ENCODE measurements at regions not wholly inside any gene's neighbourhood (a gene's known extent, or its start where the extent isn't known, plus 50 kb on each side); places are given as distances from the start of the nearest gene placed in this dataset.
A peak's percentile ranks its signal among the peaks of the same experiment; 100 is the strongest.

DNA sequence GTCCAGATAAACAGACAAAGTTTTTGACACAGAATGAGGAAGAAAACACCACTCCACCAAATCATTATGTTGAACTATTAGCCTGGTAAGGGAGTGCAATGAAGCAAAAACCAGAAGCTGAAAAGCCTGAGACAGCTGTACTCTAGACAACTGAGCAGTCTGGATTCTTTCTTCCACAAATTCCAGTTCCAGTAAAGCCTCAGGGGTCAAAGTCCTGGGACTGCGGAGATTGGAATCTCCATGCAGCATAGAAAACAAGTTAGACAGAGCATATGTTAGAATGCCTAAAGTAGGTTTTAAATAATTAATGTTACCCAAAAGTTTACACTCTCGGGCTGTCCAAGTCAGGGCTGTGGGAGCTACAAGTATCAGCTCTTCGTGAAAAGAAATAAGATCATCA lies 263.2 kb downstream of the TECRL start:
- FAIRE-seq (no peak), DNase-seq (peak in 1 of 5 donors; percentile 29)
- Histone ChIP-seq H3K4me1 (ENCODE audit: control insufficient read depth in 2 of 3, insufficient read depth in 2 of 3, low read depth in 1 of 3, low read length in 3 of 3) (peaks cover 0 to 4% (median 2%) of the 10 kb centered on the region in 3 donors), H3K9ac (ENCODE audit: low read length in 3 of 3) (no peak overlapping the region), H3K4me3 (ENCODE audit: low read length in 3 of 3) (peak overlapping the region in 1 of 3 donors; percentile 25), H3K9me3 (ENCODE audit: control insufficient read depth in 2 of 3, insufficient read depth in 1 of 3, low read length in 3 of 3) (peaks cover 0 to 11% (median 0%) of the 10 kb centered on the region in 3 donors), H3K27me3 (ENCODE audit: control insufficient read depth, insufficient read depth, low read length) (no peaks in the 10 kb centered on the region), H3K36me3 (ENCODE audit: control insufficient read depth in 2 of 3, insufficient read depth in 3 of 3, low read length in 3 of 3) (no peaks in the 10 kb centered on the region), H3K27ac (ENCODE audit: low read depth in 2 of 2, low read length in 2 of 2) (peak overlapping the region in 1 of 2 donors; percentile 72)
- TF ChIP-seq CTCF (IDR thresholded peaks at IDR 0.05; ENCODE audit: borderline replicate concordance, extremely low read depth, insufficient read depth): no peak
- intact Hi-C loops (cut with DNase I): no loop called here

DNA sequence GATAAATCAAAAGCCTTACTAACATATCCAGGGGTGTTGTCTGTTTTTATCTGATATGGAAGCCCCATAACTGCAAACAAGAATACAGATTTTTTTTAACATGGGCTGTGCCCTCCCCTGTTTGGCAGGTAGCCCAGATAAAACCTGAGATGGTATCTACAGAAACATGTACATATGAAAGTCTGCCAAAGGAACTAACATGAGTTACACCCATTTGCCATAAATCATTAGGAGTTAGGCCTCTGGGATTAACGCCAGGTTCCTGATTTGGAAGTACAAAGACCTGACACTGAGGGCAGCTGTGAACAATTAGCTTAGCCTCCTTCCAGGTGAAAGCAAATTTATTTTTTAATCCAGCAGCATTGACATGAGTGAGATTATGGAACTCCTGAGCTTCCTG lies 264.3 kb downstream of the TECRL start:
- H3K27me3 ChIP-seq (ENCODE audit: control insufficient read depth, insufficient read depth, low read length): no peaks in the 10 kb centered on the region
- peaks cover 0 to 4% (median 2%) of the 10 kb centered on the region in 3 donors for H3K4me1 ChIP-seq (ENCODE audit: control insufficient read depth in 2 of 3, insufficient read depth in 2 of 3, low read depth in 1 of 3, low read length in 3 of 3)
- TF ChIP-seq CTCF (IDR thresholded peaks at IDR 0.05; ENCODE audit: borderline replicate concordance, extremely low read depth, insufficient read depth): no peak
- FAIRE-seq: no peak
- H3K27ac ChIP-seq (ENCODE audit: low read depth in 2 of 2, low read length in 2 of 2): no peak overlapping the region
- no peaks in the 10 kb centered on the region for H3K36me3 ChIP-seq (ENCODE audit: control insufficient read depth in 2 of 3, insufficient read depth in 3 of 3, low read length in 3 of 3)
- no peak overlapping the region for H3K9ac ChIP-seq (ENCODE audit: low read length in 3 of 3)
- intact Hi-C loops (cut with DNase I): no loop called here
- H3K9me3 ChIP-seq (ENCODE audit: control insufficient read depth in 2 of 3, insufficient read depth in 1 of 3, low read length in 3 of 3): peaks cover 0 to 14% (median 0%) of the 10 kb centered on the region in 3 donors
- no peak overlapping the region for H3K4me3 ChIP-seq (ENCODE audit: low read length in 3 of 3)
- DNase-seq: peak in 1 of 5 donors; percentile 31

DNA sequence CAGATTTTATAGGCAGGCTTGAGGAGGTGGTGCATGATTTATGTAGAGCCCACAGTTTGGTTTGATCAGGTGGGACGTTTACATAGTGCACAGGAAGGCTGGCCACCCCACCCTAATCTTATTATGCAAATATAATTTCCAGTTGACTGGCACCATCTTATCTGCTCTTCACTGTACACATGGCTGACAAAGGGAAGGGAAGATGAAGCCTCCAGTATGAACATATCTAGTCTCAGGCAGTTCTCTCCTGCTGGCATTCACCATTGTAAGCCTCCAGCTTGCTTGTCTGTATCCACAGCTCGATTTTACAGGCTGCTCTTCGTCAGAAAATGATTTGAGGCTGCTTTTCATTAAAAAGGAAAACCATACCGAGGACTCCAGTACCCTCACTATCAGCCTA lies 278.3 kb downstream of the TECRL start:
- Histone ChIP-seq H3K27ac (ENCODE audit: low read depth in 2 of 2, low read length in 2 of 2) (no peak overlapping the region), H3K36me3 (ENCODE audit: control insufficient read depth in 2 of 3, insufficient read depth in 3 of 3, low read length in 3 of 3) (no peaks in the 10 kb centered on the region), H3K4me3 (ENCODE audit: low read length in 3 of 3) (no peak overlapping the region), H3K9ac (ENCODE audit: low read length in 3 of 3) (no peak overlapping the region), H3K4me1 (ENCODE audit: control insufficient read depth in 2 of 3, insufficient read depth in 2 of 3, low read depth in 1 of 3, low read length in 3 of 3) (no peaks in the 10 kb centered on the region), H3K27me3 (ENCODE audit: control insufficient read depth, insufficient read depth, low read length) (no peaks in the 10 kb centered on the region), H3K9me3 (ENCODE audit: control insufficient read depth in 2 of 3, insufficient read depth in 1 of 3, low read length in 3 of 3) (peaks cover 0 to 2% (median 0%) of the 10 kb centered on the region in 3 donors)
- intact Hi-C loops (cut with DNase I): no loop called here
- FAIRE-seq (no peak), DNase-seq (no peak)
- no peak for TF ChIP-seq CTCF (IDR thresholded peaks at IDR 0.05; ENCODE audit: borderline replicate concordance, extremely low read depth, insufficient read depth)

- intact Hi-C loops (cut with DNase I): no loop called here
- no peak for TF ChIP-seq CTCF (IDR thresholded peaks at IDR 0.05; ENCODE audit: borderline replicate concordance, extremely low read depth, insufficient read depth)
- H3K27me3 ChIP-seq (ENCODE audit: control insufficient read depth, insufficient read depth, low read length): no peaks in the 10 kb centered on the region
- no peak overlapping the region for H3K9ac ChIP-seq (ENCODE audit: low read length in 3 of 3)
- FAIRE-seq (no peak), DNase-seq (no peak)
- no peaks in the 10 kb centered on the region for H3K36me3 ChIP-seq (ENCODE audit: control insufficient read depth in 2 of 3, insufficient read depth in 3 of 3, low read length in 3 of 3)
- H3K9me3 ChIP-seq (ENCODE audit: control insufficient read depth in 2 of 3, insufficient read depth in 1 of 3, low read length in 3 of 3): peaks cover 0 to 2% (median 0%) of the 10 kb centered on the region in 3 donors
- no peak overlapping the region for H3K27ac ChIP-seq (ENCODE audit: low read depth in 2 of 2, low read length in 2 of 2)
- H3K4me3 ChIP-seq (ENCODE audit: low read length in 3 of 3): no peak overlapping the region
- H3K4me1 ChIP-seq (ENCODE audit: control insufficient read depth in 2 of 3, insufficient read depth in 2 of 3, low read depth in 1 of 3, low read length in 3 of 3): no peaks in the 10 kb centered on the region
These were observed 283.9 kb downstream of the TECRL start for GRCh38 chr4:64125354-64125753.
